ENCODE measurements at regions not wholly inside any gene's neighbourhood (a gene's known extent, or its start where the extent isn't known, plus 50 kb on each side); places are given as distances from the start of the nearest gene placed in this dataset.
"Not testable (repeated sequence)": the region's sequence is repeated elsewhere in the genome, so short reads cannot be mapped to it uniquely, and the experiment has no call there.

DNA sequence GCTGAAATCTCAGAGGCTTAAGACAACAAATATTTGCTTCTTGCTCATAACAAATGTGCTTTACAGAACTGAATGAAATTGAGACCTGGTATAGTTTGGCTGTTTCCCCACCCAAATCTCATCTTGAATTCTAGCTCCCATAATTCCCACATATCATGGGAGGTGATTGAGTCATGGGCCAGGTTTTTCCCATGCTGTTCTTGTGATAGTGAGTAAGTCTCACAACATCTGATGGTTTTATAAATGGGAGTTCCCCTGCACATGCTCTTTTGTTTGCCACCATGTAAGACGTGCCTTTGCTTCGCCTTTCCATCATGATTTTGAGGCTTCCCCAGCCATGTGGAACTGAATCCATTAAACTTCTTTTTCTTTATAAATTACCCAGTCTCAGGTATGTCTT is 221.1 kb upstream of the DIPK2B start:
- Mint-ChIP-seq H3K4me3 (no peak overlapping the region), H3K36me3 (no peaks in the 10 kb centered on the region), H3K27me3 (ENCODE audit: insufficient read depth, low read depth) (peaks cover 2% of the 10 kb centered on the region), H3K4me1 (no peaks in the 10 kb centered on the region), H3K27ac (no peak overlapping the region), H3K9me3 (peaks cover 3% of the 10 kb centered on the region)
- no peak for DNase-seq (ENCODE audit: low spot score)
- H3F3A ChIP-seq (ENCODE audit: low read depth): no peaks in the 10 kb centered on the region
- H3K27ac ChIP-seq: no peak overlapping the region
- TF ChIP-seq EZH2 (IDR thresholded peaks at IDR 0.05) (no peak), EZH2phosphoT487 (IDR thresholded peaks at IDR 0.05) (no peak)
- TF ChIP-seq, protein P1, sequence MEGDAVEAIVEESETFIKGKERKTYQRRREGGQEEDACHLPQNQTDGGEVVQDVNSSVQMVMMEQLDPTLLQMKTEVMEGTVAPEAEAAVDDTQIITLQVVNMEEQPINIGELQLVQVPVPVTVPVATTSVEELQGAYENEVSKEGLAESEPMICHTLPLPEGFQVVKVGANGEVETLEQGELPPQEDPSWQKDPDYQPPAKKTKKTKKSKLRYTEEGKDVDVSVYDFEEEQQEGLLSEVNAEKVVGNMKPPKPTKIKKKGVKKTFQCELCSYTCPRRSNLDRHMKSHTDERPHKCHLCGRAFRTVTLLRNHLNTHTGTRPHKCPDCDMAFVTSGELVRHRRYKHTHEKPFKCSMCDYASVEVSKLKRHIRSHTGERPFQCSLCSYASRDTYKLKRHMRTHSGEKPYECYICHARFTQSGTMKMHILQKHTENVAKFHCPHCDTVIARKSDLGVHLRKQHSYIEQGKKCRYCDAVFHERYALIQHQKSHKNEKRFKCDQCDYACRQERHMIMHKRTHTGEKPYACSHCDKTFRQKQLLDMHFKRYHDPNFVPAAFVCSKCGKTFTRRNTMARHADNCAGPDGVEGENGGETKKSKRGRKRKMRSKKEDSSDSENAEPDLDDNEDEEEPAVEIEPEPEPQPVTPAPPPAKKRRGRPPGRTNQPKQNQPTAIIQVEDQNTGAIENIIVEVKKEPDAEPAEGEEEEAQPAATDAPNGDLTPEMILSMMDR (IDR thresholded peaks at IDR 0.05): no peak
- H3K79me2 ChIP-seq (ENCODE audit: low read depth): no peaks in the 10 kb centered on the region
- H3K9me3 ChIP-seq (ENCODE audit: low read depth): peaks cover 4% of the 10 kb centered on the region
- no peak overlapping the region for H3K4me2 ChIP-seq
- H3K9ac ChIP-seq: no peak overlapping the region
- H3K36me3 ChIP-seq: no peaks in the 10 kb centered on the region
- no peak overlapping the region for H2AFZ ChIP-seq (replicated peaks)
- H3K4me3 ChIP-seq: no peak overlapping the region
- no peaks in the 10 kb centered on the region for H4K20me1 ChIP-seq (ENCODE audit: low read depth)
- H3K4me1 ChIP-seq: no peaks in the 10 kb centered on the region
- H3K27me3 ChIP-seq: no peaks in the 10 kb centered on the region

DNA sequence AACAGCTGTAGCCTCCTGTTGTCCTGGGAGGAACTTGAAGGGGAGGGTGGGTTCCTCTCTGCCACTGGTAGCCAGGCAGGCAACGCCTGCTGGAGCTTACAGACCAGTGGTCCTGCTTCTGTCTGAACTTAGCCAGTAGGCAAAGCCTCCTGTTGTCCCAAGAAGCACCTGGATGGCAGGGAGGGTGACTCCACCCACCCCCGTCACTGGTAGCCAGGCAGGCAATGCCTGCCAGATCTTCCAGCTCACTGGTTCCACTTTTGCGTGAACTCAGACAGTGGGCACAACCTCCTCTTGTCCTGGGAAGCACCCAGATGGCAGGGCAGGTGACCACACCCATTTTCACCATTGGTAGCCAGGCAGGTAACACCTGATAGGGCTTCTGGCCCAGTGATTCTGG is 203.5 kb upstream of the DIPK2B start:
- Histone ChIP-seq H3K4me3 (no peak overlapping the region), H3K9ac (no peak overlapping the region), H3K27ac (no peak overlapping the region), H2AFZ (replicated peaks) (no peak overlapping the region), H3K36me3 (no peaks in the 10 kb centered on the region), H3K27me3 (no peaks in the 10 kb centered on the region), H3K4me1 (peaks cover 9% of the 10 kb centered on the region), H3K79me2 (ENCODE audit: low read depth) (no peaks in the 10 kb centered on the region), H3K4me2 (no peak overlapping the region), H4K20me1 (ENCODE audit: low read depth) (no peaks in the 10 kb centered on the region), H3K9me3 (ENCODE audit: low read depth) (no peaks in the 10 kb centered on the region), H3F3A (ENCODE audit: low read depth) (peaks cover 3% of the 10 kb centered on the region)
- H3K9me3 Mint-ChIP-seq: peaks cover 12% of the 10 kb centered on the region
- no peaks in the 10 kb centered on the region for H3K36me3 Mint-ChIP-seq
- no peak for TF ChIP-seq EZH2phosphoT487 (IDR thresholded peaks at IDR 0.05)
- no peak for TF ChIP-seq EZH2 (IDR thresholded peaks at IDR 0.05)
- TF ChIP-seq, protein P1 (IDR thresholded peaks at IDR 0.05): no peak
- peaks cover 13% of the 10 kb centered on the region for H3K4me1 Mint-ChIP-seq
- no peak overlapping the region for H3K4me3 Mint-ChIP-seq
- no peak overlapping the region for H3K27ac Mint-ChIP-seq
- peaks cover 9% of the 10 kb centered on the region for H3K27me3 Mint-ChIP-seq (ENCODE audit: insufficient read depth, low read depth)
- no peak for DNase-seq (ENCODE audit: low spot score)

DNA sequence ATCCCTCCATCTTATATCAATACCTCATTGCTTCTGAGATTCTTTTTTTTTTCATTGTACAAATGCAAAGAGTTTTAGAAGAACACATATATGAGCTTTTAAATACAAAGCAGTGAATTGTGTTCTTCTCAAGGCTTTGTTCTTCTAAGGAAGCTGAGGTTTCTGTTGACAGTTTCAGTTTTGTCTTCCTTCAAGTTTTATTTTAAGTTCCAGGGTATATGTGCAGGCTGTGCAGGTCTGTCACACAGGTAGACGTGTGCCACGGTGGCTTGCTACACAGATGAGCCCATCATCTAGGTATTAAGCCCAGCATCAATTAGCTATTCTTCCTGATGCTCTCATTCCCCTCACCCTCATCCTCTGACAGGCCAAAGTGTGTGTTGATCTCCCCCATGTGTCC is 201.2 kb upstream of the DIPK2B start:
- Histone ChIP-seq H3K4me2 (no peak overlapping the region), H3K79me2 (ENCODE audit: low read depth) (no peaks in the 10 kb centered on the region), H3F3A (ENCODE audit: low read depth) (peaks cover 3% of the 10 kb centered on the region), H3K27ac (no peak overlapping the region), H3K36me3 (no peaks in the 10 kb centered on the region), H4K20me1 (ENCODE audit: low read depth) (no peaks in the 10 kb centered on the region), H2AFZ (replicated peaks) (no peak overlapping the region), H3K27me3 (no peaks in the 10 kb centered on the region), H3K9me3 (ENCODE audit: low read depth) (no peaks in the 10 kb centered on the region), H3K4me3 (no peak overlapping the region), H3K4me1 (peaks cover 9% of the 10 kb centered on the region), H3K9ac (no peak overlapping the region)
- DNase-seq (ENCODE audit: low spot score): no peak
- TF ChIP-seq, protein P1 (IDR thresholded peaks at IDR 0.05): no peak
- TF ChIP-seq EZH2 (IDR thresholded peaks at IDR 0.05) (no peak), EZH2phosphoT487 (IDR thresholded peaks at IDR 0.05) (no peak)
- Mint-ChIP-seq H3K9me3 (peaks cover 12% of the 10 kb centered on the region), H3K36me3 (no peaks in the 10 kb centered on the region), H3K27me3 (ENCODE audit: insufficient read depth, low read depth) (peaks cover 5% of the 10 kb centered on the region), H3K27ac (no peak overlapping the region), H3K4me3 (no peak overlapping the region), H3K4me1 (peaks cover 13% of the 10 kb centered on the region)

DNA sequence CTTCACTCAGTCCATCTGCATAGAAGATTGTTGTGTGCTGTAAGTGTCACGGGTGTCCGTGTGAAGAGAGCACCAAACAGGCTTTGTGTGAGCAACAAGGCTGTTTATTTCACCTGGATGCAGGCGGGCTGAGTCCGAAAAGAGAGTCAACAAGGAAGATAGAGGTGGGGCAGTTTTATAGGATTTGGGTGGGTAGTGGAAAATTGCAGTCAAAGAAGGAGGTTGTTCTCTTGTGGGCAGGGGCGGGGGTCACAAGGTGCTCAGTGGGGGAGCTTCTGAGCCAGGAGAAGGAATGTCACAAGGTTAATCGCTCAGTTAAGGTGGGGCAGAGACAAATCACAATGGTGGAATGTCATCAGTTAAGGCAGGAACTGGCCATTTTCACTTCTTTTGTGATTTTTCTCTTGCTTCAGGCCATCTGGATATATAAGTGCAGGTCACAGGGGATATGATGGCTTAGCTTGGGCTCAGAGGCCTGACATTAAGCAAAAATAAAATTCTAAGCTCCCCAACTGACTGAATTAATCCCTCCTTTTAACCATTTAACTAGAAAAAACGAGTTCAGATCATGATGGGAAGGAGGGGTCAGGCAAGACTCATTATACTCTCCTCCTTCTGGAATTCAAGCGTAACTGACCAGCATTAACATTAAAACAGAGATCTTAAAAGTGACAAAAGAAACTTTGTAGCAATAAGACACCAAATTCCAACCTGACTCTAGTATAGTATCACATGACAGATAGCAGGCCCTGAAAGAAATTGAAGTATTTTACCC is 200.5 kb upstream of the DIPK2B start:
- not testable (repeated sequence) for H3K4me3 ChIP-seq, H3K4me3 Mint-ChIP-seq

More for the DNA sequence above, 200.5 kb upstream of the DIPK2B start:
- not testable (repeated sequence) for H3K27me3 Mint-ChIP-seq (ENCODE audit: insufficient read depth, low read depth); H3K27ac ChIP-seq; H3K9me3 ChIP-seq (ENCODE audit: low read depth); H3K27me3 ChIP-seq; H3K36me3 Mint-ChIP-seq; H3K4me1 ChIP-seq; H3K79me2 ChIP-seq (ENCODE audit: low read depth); H3K27ac Mint-ChIP-seq; H2AFZ ChIP-seq (replicated peaks); H3K9ac ChIP-seq; H3F3A ChIP-seq (ENCODE audit: low read depth); H3K9me3 Mint-ChIP-seq; H3K36me3 ChIP-seq; H4K20me1 ChIP-seq (ENCODE audit: low read depth)
- peak overlapping the region; percentile 16 for H3K4me2 ChIP-seq
- peak; percentile 18 for DNase-seq (ENCODE audit: low spot score)
- peaks cover 13% of the 10 kb centered on the region for H3K4me1 Mint-ChIP-seq

All from neural progenitor cell (in vitro differentiated cells).